GM12878 (cell line): ENCODE measurements at regions not wholly inside any gene's neighbourhood (a gene's known extent, or its start where the extent isn't known, plus 50 kb on each side); places are given as distances from the start of the nearest gene placed in this dataset.

Experiments
- ATAC-seq: fragments of 200-7000 bp; cut with Tn5 transposase; 3 replicates; pipeline ENCODE4 v1.9.1; 2020; ENCODE audit warnings: mild to moderate bottlenecking, moderate library complexity
- BruUV-seq: library from RNA; stranded (reverse); fragments of 400-500 nt; replicated peaks from 2 replicates; lab custom pipeline; 2021; lab: Mats Ljungman, UMichigan
- CTCF ChIA-PET: fragments of 300-600 bp; sonication (Branson Sonifier 250); formaldehyde crosslinking; extraction: SDS; loops from one replicate; lab custom pipeline; 2021; ENCODE audit warnings: inconsistent platforms; lab: Yijun Ruan, JAX
- POLR2A ChIA-PET: fragments of 350-600 bp; formaldehyde crosslinking; extraction: SDS; loops from one replicate; lab custom pipeline; 2021; ENCODE audit warnings: inconsistent platforms; lab: Charles Lee
- RAD21 ChIA-PET: fragments of 300-600 bp; sonication (Branson Sonifier 250); formaldehyde crosslinking; loops from one replicate; lab custom pipeline; 2023; ENCODE audit warnings: antibody characterized with exemption; ENCODE audit not compliant: unreplicated experiment; lab: Charles Lee
- SMC1A ChIA-PET: fragments of 300-600 bp; sonication (Branson Sonifier 250); formaldehyde crosslinking; loops from one replicate; lab custom pipeline; 2023; ENCODE audit not compliant: unreplicated experiment, uncharacterized antibody; lab: Charles Lee
- DNase-seq: peaks from one replicate; pipeline ENCODE4 v3.0.0-alpha.2; 2011; ENCODE audit warnings: low read depth, low spot score
- FAIRE-seq: peaks from 3 replicates; lab custom pipeline; 2011; peaks lifted over from hg19 to GRCh38; lab: Jason Lieb, UNC
- H2AFZ ChIP-seq: 2 replicates; pipeline ENCODE4 v1.6.0; 2011; ENCODE audit warnings: low read depth, low read length, control low read depth; ENCODE audit not compliant: control insufficient read depth
- H3K27ac ChIP-seq: 2 replicates; pipeline ENCODE4 v1.5.1; 2011; ENCODE audit warnings: control low read depth; ENCODE audit not compliant: control insufficient read depth, insufficient read depth
- H3K27me3 ChIP-seq, 2 experiments: replicated peaks in 1 of 2; 2 replicates each; pipeline versions ENCODE4 v1.6.0 to v1.6.1; 2011; ENCODE audit warnings: low read length in 1 of 2; ENCODE audit not compliant: control insufficient read depth in 2 of 2, insufficient read depth in 2 of 2
- H3K36me3 ChIP-seq, 2 experiments: 2 replicates each; pipeline ENCODE4 v1.5.1; 2011; ENCODE audit warnings: low read length in 1 of 2; ENCODE audit not compliant: control insufficient read depth in 2 of 2, insufficient read depth in 2 of 2
- H3K4me1 ChIP-seq: 2 replicates; pipeline ENCODE4 v1.6.1; 2011; ENCODE audit warnings: mild to moderate bottlenecking, low read length, moderate library complexity, mixed read lengths; ENCODE audit not compliant: control insufficient read depth, insufficient read depth
- H3K4me2 ChIP-seq: 2 replicates; pipeline ENCODE4 v1.6.0; 2011; ENCODE audit warnings: control low read depth; ENCODE audit not compliant: control insufficient read depth, insufficient read depth
- H3K4me3 ChIP-seq: fragments of 200-600 bp; sonication (generic); 2 replicates; pipeline ENCODE4 v1.5.1; 2016
- H3K79me2 ChIP-seq: 2 replicates; pipeline ENCODE4 v1.6.0; 2011; ENCODE audit warnings: low read length; ENCODE audit not compliant: control insufficient read depth, insufficient read depth
- H3K9ac ChIP-seq: 2 replicates; pipeline ENCODE4 v1.8.0; 2011; ENCODE audit warnings: low read length, control low read depth, mixed read lengths; ENCODE audit not compliant: control insufficient read depth, insufficient read depth
- H3K9me3 ChIP-seq: replicated peaks from 3 replicates; pipeline ENCODE4 v1.5.1; 2011; ENCODE audit warnings: mild to moderate bottlenecking, low read length; ENCODE audit not compliant: control insufficient read depth, insufficient read depth
- H4K20me1 ChIP-seq: 2 replicates; pipeline ENCODE4 v1.6.0; 2011; ENCODE audit not compliant: control insufficient read depth, insufficient read depth
- ATF7 ChIP-seq: fragments of 450-650 bp; IDR thresholded peaks from 2 replicates; pipeline ENCODE4 v1.6.1; 2016; ENCODE audit warnings: low read depth, mild to moderate bottlenecking
- BACH1 ChIP-seq: fragments of 450-650 bp; IDR thresholded peaks from 2 replicates; pipeline ENCODE4 v1.6.1; 2017; ENCODE audit warnings: mild to moderate bottlenecking, borderline replicate concordance
- MXI1 ChIP-seq: fragments of 150-350 bp; IDR thresholded peaks from 2 replicates; pipeline ENCODE4 v1.6.1; 2011; ENCODE audit warnings: low read depth, mild to moderate bottlenecking, inconsistent platforms, low read length, improper control_type of control experiment
- NR2C2 ChIP-seq: IDR thresholded peaks from 2 replicates; pipeline ENCODE4 v1.6.1; 2011; ENCODE audit warnings: borderline replicate concordance, low read depth; ENCODE audit not compliant: control insufficient read depth, insufficient read length
- SIN3A ChIP-seq: IDR thresholded peaks from 2 replicates; pipeline ENCODE4 v1.6.1; 2012; ENCODE audit warnings: low read depth, low read length, improper control_type of control experiment
- in situ Hi-C: fragments of 300-500 bp; cut with MboI; formaldehyde crosslinking; loops from 9 replicates; pipeline ENCODE4 v1.14.3; 2018; ENCODE audit warnings: mixed read lengths
- intact Hi-C: fragments of 100-400 bp; cut with micrococcal nuclease; formaldehyde crosslinking; loops from one replicate; pipeline ENCODE4 v1.14.2; 2022; ENCODE audit not compliant: unreplicated experiment
- TF ChIP-seq, protein P1 (sequence below): fragments of 450-650 bp; IDR thresholded peaks from 2 replicates; pipeline ENCODE4 v1.6.1; 2017; ENCODE audit warnings: low read depth, mild to moderate bottlenecking, moderate library complexity
- TF ChIP-seq, protein P2 (sequence below): fragments of 450-650 bp; IDR thresholded peaks from 2 replicates; pipeline ENCODE4 v1.6.1; 2017; ENCODE audit warnings: mild to moderate bottlenecking, moderate library complexity
- TF ChIP-seq, protein P3 (sequence below): fragments of 450-650 bp; conservative IDR thresholded peaks from 2 replicates; pipeline ENCODE4 v1.6.1; 2017; ENCODE audit warnings: mild to moderate bottlenecking, moderate library complexity
- TF ChIP-seq, protein P4 (sequence below): fragments of 450-650 bp; IDR thresholded peaks from 2 replicates; pipeline ENCODE4 v1.6.1; 2017; ENCODE audit warnings: mild to moderate bottlenecking, low read depth, inconsistent platforms; ENCODE audit not compliant: poor library complexity, severe bottlenecking
- TF ChIP-seq, protein P5 (sequence below): fragments of 450-650 bp; IDR thresholded peaks from 2 replicates; pipeline ENCODE4 v1.6.1; 2017; ENCODE audit warnings: mild to moderate bottlenecking
- TF ChIP-seq, protein P6 (sequence below): IDR thresholded peaks from 2 replicates; pipeline ENCODE4 v1.6.1; 2012; ENCODE audit warnings: low read depth, low read length, improper control_type of control experiment

DNA sequence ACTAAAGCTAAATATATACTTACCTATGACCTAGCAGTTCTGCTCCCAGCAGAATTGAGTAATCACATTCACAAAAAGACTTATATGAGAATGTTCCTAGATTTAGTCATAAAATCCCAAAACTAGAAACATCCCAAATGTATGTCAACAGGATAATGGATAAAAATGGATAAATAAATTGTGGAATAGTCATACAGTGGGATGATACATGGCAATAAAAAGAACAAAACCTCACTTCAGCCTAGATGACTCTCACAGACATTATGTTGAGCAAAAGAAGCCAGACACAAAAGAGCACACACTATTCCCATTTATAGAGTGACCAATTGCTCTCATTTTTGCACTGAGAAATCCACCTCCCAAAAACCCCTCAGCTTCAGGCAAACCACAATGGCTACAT, 352.4 kb upstream of the HTR2A start:
- Histone ChIP-seq H3K4me3 (no peak overlapping the region), H3K4me1 (no peaks in the 10 kb centered on the region), H3K4me2 (no peak overlapping the region), H3K36me3 (no peaks in the 10 kb centered on the region), H3K27ac (no peak overlapping the region), H3K9ac (no peak overlapping the region), H4K20me1 (no peaks in the 10 kb centered on the region), H3K9me3 (no peaks in the 10 kb centered on the region), H2AFZ (no peak overlapping the region), H3K79me2 (no peaks in the 10 kb centered on the region), H3K27me3 (no peaks in the 10 kb centered on the region)
- ChIA-PET SMC1A (no interaction called here), RAD21 (no interaction called here), CTCF (no interaction called here), POLR2A (no interaction called here)
- intact Hi-C loops = no loop called here
- no peak for DNase-seq
- in situ Hi-C loops = no loop called here
- FAIRE-seq = no peak
- ATAC-seq = no peak
- no TSS peak for BruUV-seq
- TF ChIP-seq, protein P1, sequence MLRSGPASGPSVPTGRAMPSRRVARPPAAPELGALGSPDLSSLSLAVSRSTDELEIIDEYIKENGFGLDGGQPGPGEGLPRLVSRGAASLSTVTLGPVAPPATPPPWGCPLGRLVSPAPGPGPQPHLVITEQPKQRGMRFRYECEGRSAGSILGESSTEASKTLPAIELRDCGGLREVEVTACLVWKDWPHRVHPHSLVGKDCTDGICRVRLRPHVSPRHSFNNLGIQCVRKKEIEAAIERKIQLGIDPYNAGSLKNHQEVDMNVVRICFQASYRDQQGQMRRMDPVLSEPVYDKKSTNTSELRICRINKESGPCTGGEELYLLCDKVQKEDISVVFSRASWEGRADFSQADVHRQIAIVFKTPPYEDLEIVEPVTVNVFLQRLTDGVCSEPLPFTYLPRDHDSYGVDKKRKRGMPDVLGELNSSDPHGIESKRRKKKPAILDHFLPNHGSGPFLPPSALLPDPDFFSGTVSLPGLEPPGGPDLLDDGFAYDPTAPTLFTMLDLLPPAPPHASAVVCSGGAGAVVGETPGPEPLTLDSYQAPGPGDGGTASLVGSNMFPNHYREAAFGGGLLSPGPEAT = no peak
- no peak for TF ChIP-seq SIN3A
- TF ChIP-seq, protein P2, sequence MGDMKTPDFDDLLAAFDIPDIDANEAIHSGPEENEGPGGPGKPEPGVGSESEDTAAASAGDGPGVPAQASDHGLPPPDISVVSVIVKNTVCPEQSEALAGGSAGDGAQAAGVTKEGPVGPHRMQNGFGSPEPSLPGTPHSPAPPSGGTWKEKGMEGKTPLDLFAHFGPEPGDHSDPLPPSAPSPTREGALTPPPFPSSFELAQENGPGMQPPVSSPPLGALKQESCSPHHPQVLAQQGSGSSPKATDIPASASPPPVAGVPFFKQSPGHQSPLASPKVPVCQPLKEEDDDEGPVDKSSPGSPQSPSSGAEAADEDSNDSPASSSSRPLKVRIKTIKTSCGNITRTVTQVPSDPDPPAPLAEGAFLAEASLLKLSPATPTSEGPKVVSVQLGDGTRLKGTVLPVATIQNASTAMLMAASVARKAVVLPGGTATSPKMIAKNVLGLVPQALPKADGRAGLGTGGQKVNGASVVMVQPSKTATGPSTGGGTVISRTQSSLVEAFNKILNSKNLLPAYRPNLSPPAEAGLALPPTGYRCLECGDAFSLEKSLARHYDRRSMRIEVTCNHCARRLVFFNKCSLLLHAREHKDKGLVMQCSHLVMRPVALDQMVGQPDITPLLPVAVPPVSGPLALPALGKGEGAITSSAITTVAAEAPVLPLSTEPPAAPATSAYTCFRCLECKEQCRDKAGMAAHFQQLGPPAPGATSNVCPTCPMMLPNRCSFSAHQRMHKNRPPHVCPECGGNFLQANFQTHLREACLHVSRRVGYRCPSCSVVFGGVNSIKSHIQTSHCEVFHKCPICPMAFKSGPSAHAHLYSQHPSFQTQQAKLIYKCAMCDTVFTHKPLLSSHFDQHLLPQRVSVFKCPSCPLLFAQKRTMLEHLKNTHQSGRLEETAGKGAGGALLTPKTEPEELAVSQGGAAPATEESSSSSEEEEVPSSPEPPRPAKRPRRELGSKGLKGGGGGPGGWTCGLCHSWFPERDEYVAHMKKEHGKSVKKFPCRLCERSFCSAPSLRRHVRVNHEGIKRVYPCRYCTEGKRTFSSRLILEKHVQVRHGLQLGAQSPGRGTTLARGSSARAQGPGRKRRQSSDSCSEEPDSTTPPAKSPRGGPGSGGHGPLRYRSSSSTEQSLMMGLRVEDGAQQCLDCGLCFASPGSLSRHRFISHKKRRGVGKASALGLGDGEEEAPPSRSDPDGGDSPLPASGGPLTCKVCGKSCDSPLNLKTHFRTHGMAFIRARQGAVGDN = no peak
- TF ChIP-seq, protein P3, sequence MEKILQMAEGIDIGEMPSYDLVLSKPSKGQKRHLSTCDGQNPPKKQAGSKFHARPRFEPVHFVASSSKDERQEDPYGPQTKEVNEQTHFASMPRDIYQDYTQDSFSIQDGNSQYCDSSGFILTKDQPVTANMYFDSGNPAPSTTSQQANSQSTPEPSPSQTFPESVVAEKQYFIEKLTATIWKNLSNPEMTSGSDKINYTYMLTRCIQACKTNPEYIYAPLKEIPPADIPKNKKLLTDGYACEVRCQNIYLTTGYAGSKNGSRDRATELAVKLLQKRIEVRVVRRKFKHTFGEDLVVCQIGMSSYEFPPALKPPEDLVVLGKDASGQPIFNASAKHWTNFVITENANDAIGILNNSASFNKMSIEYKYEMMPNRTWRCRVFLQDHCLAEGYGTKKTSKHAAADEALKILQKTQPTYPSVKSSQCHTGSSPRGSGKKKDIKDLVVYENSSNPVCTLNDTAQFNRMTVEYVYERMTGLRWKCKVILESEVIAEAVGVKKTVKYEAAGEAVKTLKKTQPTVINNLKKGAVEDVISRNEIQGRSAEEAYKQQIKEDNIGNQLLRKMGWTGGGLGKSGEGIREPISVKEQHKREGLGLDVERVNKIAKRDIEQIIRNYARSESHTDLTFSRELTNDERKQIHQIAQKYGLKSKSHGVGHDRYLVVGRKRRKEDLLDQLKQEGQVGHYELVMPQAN = no peak
- no peak for TF ChIP-seq MXI1
- TF ChIP-seq, protein P4, sequence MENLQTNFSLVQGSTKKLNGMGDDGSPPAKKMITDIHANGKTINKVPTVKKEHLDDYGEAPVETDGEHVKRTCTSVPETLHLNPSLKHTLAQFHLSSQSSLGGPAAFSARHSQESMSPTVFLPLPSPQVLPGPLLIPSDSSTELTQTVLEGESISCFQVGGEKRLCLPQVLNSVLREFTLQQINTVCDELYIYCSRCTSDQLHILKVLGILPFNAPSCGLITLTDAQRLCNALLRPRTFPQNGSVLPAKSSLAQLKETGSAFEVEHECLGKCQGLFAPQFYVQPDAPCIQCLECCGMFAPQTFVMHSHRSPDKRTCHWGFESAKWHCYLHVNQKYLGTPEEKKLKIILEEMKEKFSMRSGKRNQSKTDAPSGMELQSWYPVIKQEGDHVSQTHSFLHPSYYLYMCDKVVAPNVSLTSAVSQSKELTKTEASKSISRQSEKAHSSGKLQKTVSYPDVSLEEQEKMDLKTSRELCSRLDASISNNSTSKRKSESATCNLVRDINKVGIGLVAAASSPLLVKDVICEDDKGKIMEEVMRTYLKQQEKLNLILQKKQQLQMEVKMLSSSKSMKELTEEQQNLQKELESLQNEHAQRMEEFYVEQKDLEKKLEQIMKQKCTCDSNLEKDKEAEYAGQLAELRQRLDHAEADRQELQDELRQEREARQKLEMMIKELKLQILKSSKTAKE = no peak
- TF ChIP-seq ATF7 = no peak
- TF ChIP-seq BACH1 = no peak
- TF ChIP-seq, protein P5, sequence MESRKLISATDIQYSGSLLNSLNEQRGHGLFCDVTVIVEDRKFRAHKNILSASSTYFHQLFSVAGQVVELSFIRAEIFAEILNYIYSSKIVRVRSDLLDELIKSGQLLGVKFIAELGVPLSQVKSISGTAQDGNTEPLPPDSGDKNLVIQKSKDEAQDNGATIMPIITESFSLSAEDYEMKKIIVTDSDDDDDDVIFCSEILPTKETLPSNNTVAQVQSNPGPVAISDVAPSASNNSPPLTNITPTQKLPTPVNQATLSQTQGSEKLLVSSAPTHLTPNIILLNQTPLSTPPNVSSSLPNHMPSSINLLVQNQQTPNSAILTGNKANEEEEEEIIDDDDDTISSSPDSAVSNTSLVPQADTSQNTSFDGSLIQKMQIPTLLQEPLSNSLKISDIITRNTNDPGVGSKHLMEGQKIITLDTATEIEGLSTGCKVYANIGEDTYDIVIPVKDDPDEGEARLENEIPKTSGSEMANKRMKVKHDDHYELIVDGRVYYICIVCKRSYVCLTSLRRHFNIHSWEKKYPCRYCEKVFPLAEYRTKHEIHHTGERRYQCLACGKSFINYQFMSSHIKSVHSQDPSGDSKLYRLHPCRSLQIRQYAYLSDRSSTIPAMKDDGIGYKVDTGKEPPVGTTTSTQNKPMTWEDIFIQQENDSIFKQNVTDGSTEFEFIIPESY = no peak
- no peak for TF ChIP-seq NR2C2
- TF ChIP-seq, protein P6, sequence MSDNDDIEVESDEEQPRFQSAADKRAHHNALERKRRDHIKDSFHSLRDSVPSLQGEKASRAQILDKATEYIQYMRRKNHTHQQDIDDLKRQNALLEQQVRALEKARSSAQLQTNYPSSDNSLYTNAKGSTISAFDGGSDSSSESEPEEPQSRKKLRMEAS = no peak
